Gastrocnemius medialis (tissue), 4 donors: ENCODE measurements at regions not wholly inside any gene's neighbourhood (a gene's known extent, or its start where the extent isn't known, plus 50 kb on each side); places are given as distances from the start of the nearest gene placed in this dataset.
"Not testable (repeated sequence)": the region's sequence is repeated elsewhere in the genome, so short reads cannot be mapped to it uniquely, and the experiment has no call there.

Experiments used
- ATAC-seq, 2 donors: fragments of 150-250 bp; one replicate each; pipeline ENCODE4 v1.9.1; 2016
- DNase-seq, 2 donors: peaks; one replicate each; pipeline ENCODE4 v3.0.0-alpha.2; 2019
- H3K27ac ChIP-seq, 4 donors: fragments of 200-600 bp; sonication (generic); 1 replicate in 1 of 4; 2 replicates in 3 of 4; pipeline ENCODE4 v1.5.1; 2016 to 2018; ENCODE audit warnings: mild to moderate bottlenecking in 2 of 4, moderate library complexity in 1 of 4
- H3K27me3 ChIP-seq, 3 donors: fragments of 200-600 bp; sonication (generic) in 2 of 3; 1 replicate in 1 of 3; 2 replicates in 2 of 3; pipeline versions ENCODE4 v1.5.1 to v1.6.0; 2016 to 2019; ENCODE audit warnings: mild to moderate bottlenecking in 1 of 3, moderate library complexity in 1 of 3
- H3K36me3 ChIP-seq, 2 donors: fragments of 200-600 bp; sonication (generic) in 1 of 2; one replicate each; pipeline ENCODE4 v1.5.1; 2017 to 2018
- H3K4me1 ChIP-seq, 2 donors: fragments of 200-600 bp; sonication (generic) in 1 of 2; one replicate each; pipeline ENCODE4 v1.5.1; 2016 to 2017; ENCODE audit warnings: mild to moderate bottlenecking in 2 of 2
- H3K4me3 ChIP-seq, 4 donors: fragments of 200-600 bp; sonication (generic) in 3 of 4; 1 replicate in 1 of 4; 2 replicates in 3 of 4; pipeline ENCODE4 v1.5.1; 2016 to 2019; ENCODE audit warnings: mild to moderate bottlenecking in 2 of 4
- H3K9me3 ChIP-seq, 3 donors: fragments of 200-600 bp; sonication (generic) in 2 of 3; 1 replicate in 1 of 3; 2 replicates in 2 of 3; pipeline ENCODE4 v1.5.1; 2016 to 2019
- in situ Hi-C, 4 donors: fragments of 200-750 bp; cut with MboI; loops; one replicate each; pipeline versions ENCODE4 v1.15.0 to v1.8.0; 2017; ENCODE audit warnings: low sequenced_read_pairs in 4 of 4
- intact Hi-C: fragments of 100-400 bp; cut with DNase I; formaldehyde crosslinking; loops from one replicate; pipeline ENCODE4 v1.15.1; 2023; ENCODE audit warnings: low total_unique reads

DNA sequence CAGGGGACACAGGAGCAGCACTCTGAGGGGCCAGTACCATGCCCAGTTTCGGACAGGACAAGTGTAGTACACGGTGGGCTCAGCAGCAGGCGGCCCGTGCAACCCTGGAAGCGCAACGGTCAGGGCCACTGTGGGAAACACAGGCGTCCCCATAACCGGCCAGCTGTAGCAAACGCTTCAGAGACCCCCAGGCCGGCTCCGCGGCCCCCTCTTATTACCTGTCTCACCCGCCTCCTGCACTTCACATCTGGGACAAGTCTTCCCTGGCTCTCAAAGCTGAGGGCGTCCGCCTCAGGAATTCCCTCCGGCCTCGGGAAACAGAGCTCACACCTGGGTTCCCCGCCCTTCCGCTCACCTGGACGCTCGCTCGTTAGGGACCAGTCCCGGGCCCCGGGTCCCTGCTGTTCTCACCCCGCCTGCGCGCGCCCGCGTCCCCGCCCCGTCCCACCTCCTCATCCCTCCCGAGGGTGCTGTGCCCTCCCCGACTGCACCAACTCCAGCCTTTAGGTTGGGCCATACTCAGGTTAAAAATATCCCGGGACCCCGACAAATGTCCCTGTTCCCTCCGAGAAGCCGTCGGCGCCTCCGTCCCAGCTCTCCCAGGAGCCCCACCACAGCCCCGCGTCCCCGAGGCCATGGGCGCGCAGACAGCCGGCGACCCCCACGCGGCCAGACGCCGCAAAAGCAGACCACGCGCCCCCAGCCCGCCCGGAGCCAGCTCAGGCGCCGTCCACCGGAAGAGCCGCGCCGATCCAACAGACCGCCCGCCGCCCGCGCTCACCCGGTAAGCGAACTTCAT is 5367.3 kb upstream of the TPTE start:
- H3K27me3 ChIP-seq, H3K9me3 ChIP-seq, intact Hi-C loops, in situ Hi-C loops, DNase-seq, H3K4me1 ChIP-seq, H3K36me3 ChIP-seq: not testable (repeated sequence)
- peak; percentile 4 to 13 for ATAC-seq
- peak overlapping the region in 2 of 4 donors; percentile 69 to 79 for H3K27ac ChIP-seq
- peak overlapping the region in 3 of 4 donors; percentile 50 to 57 (median 54) for H3K4me3 ChIP-seq

DNA sequence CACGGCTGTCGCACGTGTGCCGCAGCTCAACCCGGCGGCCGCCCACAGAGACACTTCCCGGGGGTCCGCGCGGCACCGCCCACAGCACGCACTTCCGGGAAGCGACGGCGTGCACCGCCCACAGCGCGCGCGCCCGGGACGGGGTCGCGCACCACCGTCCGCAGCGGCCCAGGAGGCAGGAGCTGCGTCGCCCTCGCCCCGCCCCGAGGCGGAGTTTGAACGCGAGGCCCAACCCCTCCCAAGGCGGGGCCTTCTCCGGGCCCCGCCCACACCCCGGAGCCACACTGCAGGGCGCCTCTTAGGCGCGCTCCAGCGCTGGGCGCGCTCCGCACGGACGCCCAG is 5366.8 kb upstream of the TPTE start:
- H3K4me3 ChIP-seq: peak overlapping the region in 3 of 4 donors; percentile 50 to 57 (median 54)
- H3K9me3 ChIP-seq, intact Hi-C loops, H3K36me3 ChIP-seq, in situ Hi-C loops, H3K27me3 ChIP-seq, H3K4me1 ChIP-seq: not testable (repeated sequence)
- ATAC-seq: peak; percentile 99 to 100
- peak; percentile 66 to 79 for DNase-seq
- H3K27ac ChIP-seq: peak overlapping the region in 2 of 4 donors; percentile 69 to 79

DNA sequence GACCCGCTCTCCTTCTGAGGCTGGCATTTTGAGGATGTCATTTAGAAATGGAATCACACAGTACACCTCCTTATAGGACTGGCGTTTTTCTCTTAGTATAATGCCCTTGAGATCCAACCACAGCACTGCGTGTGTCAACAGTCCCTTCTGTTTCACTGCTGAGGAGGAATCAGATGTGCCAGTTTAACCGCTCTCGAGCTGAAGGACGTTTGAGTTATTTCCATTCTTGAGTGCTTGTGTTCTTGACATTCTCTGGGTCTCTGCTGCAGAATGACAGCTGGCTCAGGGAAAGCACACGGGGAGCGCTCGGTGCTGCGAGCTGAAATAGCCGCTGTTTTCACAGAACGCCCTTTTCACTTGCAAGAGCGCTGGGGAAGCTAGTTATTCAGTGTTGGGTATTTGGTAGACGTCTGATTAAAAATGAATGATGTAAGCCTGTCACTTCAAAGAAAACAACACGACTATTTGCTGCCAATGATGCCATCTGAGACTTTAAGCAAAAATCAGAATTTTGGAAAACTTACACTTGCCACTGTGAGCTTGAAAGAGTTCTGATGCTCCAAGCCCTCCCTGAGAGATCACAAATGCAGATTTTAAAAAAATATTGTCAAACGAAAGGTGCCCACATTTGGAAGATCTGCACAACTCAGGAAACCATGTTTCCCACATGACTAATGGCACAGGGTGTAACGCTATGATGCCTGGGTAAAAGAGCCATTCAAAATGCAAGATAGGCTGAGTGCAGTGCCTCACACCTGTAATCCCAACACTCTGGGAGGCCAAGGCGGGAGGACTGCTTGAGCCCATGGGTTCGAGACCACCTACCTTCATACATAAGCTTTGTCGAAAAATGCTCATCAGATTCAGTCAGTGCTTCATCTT is 5358.4 kb upstream of the TPTE start:
- DNase-seq, in situ Hi-C loops, intact Hi-C loops: not testable (repeated sequence)

DNA sequence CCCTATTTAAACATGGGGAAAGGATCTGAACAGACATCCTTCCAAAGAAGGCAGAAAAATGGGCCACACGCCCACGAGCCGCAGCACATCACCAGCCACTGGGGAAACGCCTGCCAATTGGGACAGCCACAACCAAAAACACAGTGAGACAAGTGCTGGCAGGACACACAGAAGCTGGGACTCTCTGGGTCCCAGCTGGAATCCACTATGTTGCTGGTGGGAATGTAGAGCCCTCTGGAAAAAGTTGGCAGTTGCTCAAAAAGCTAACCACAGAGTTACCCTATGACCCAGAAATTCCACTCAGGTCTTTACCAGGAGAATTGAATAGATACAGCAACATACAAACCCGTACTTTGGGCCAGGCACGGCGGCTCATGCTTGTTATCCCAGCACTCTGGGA is 5355.6 kb upstream of the TPTE start:
- H3K4me1 ChIP-seq, H3K27ac ChIP-seq, H3K9me3 ChIP-seq, ATAC-seq, H3K36me3 ChIP-seq, H3K27me3 ChIP-seq, DNase-seq, H3K4me3 ChIP-seq, intact Hi-C loops, in situ Hi-C loops: not testable (repeated sequence)

More for the DNA sequence above, 5358.4 kb upstream of the TPTE start:
- not testable (repeated sequence) for H3K27ac ChIP-seq, H3K4me3 ChIP-seq, H3K36me3 ChIP-seq, H3K27me3 ChIP-seq, ATAC-seq, H3K9me3 ChIP-seq, H3K4me1 ChIP-seq
